Mammary epithelial cell (primary cell): ENCODE measurements at regions not wholly inside any gene's neighbourhood (a gene's known extent, or its start where the extent isn't known, plus 50 kb on each side); places are given as distances from the start of the nearest gene placed in this dataset.

ENCODE experiments used
- EZH2 ChIP-seq: IDR thresholded peaks from 2 replicates; pipeline ENCODE4 v1.6.1; 2012; ENCODE audit warnings: low read length, inconsistent platforms, borderline replicate concordance
- TF ChIP-seq, protein P1 (sequence below), 2 donors: IDR thresholded peaks in 1 of 2; conservative IDR thresholded peaks in 1 of 2; 2 replicates each; pipeline ENCODE4 v1.5.1; 2011 to 2012; ENCODE audit warnings: inconsistent platforms in 2 of 2, low read length in 2 of 2, mild to moderate bottlenecking in 2 of 2, control low read depth in 1 of 2, low read depth in 1 of 2; ENCODE audit not compliant: insufficient read depth in 1 of 2; ENCODE audit errors: extremely low read depth in 1 of 2

DNA sequence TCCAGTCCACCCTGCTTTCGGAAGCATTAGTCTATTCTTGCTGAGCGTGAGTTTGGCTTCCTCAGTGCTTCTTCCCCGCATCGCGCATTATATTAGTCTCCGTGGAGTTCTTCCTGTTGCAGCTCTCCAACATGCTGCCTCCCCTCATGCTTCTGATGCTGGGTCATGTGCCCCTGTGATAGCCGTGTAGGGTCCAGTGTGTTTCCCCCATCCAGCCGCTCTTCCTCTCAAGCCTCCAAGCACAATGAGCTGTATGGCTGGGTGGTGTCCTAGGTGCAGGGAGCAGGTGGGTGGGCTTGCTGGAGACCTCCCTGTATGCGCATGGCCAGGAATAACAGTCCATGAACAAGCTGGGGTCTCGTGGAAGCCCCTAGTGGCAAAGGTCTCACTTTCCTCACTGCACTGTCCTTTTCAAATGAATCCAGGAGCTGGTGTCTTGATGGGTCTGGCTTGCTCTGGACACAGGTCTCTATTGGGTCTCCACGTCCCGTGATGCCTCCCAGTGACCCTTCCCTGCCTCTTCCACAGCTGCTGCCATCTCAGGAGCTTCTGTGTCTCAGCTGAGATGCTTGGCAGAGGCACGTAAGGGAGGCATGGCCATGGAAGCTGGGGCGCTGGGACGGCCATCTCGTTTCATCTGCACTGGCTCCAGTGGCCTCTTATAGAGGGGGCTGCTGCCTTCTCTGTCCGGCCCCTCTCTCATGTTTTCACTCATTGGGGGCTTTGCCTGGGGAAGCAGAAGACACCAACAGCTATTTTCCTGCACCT is 54.8 kb upstream of the HDAC4 start:
- TF ChIP-seq, protein P1, sequence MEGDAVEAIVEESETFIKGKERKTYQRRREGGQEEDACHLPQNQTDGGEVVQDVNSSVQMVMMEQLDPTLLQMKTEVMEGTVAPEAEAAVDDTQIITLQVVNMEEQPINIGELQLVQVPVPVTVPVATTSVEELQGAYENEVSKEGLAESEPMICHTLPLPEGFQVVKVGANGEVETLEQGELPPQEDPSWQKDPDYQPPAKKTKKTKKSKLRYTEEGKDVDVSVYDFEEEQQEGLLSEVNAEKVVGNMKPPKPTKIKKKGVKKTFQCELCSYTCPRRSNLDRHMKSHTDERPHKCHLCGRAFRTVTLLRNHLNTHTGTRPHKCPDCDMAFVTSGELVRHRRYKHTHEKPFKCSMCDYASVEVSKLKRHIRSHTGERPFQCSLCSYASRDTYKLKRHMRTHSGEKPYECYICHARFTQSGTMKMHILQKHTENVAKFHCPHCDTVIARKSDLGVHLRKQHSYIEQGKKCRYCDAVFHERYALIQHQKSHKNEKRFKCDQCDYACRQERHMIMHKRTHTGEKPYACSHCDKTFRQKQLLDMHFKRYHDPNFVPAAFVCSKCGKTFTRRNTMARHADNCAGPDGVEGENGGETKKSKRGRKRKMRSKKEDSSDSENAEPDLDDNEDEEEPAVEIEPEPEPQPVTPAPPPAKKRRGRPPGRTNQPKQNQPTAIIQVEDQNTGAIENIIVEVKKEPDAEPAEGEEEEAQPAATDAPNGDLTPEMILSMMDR (conservative IDR thresholded peaks at IDR 0.05 in 1 of 2, IDR thresholded peaks at IDR 0.05 in 1 of 2; ENCODE audit: extremely low read depth in 1 of 2, insufficient read depth in 1 of 2, low read depth in 1 of 2, low read length in 2 of 2): no peak
- no peak for TF ChIP-seq EZH2
